Bronchial epithelial cell (primary cell): ENCODE measurements at regions not wholly inside any gene's neighbourhood (a gene's known extent, or its start where the extent isn't known, plus 50 kb on each side); places are given as distances from the start of the nearest gene placed in this dataset.

Source experiments
- DNase-seq: peaks from one replicate; pipeline ENCODE4 v3.0.0-alpha.2; 2010; ENCODE audit warnings: low read depth
- FAIRE-seq: peaks from 2 replicates; lab custom pipeline; 2011; peaks lifted over from hg19 to GRCh38; lab: Jason Lieb, UNC
- H3K27me3 ChIP-seq: 2 replicates; pipeline ENCODE4 v1.5.1; 2011; ENCODE audit warnings: low read length; ENCODE audit not compliant: control insufficient read depth, insufficient read depth
- H3K36me3 ChIP-seq: 2 replicates; pipeline ENCODE4 v1.5.1; 2011; ENCODE audit warnings: low read length; ENCODE audit not compliant: control insufficient read depth, insufficient read depth
- H3K4me3 ChIP-seq: 2 replicates; pipeline ENCODE4 v1.5.1; 2011; ENCODE audit warnings: mild to moderate bottlenecking, low read depth, low read length, control low read depth
- TF ChIP-seq, protein P1 (sequence below): IDR thresholded peaks from 2 replicates; pipeline ENCODE4 v1.5.1; 2011; ENCODE audit warnings: mild to moderate bottlenecking, moderate library complexity, low read length, control low read depth, inconsistent platforms; ENCODE audit not compliant: insufficient read depth, severe bottlenecking

- FAIRE-seq (no peak), DNase-seq (no peak)
- TF ChIP-seq, protein P1, sequence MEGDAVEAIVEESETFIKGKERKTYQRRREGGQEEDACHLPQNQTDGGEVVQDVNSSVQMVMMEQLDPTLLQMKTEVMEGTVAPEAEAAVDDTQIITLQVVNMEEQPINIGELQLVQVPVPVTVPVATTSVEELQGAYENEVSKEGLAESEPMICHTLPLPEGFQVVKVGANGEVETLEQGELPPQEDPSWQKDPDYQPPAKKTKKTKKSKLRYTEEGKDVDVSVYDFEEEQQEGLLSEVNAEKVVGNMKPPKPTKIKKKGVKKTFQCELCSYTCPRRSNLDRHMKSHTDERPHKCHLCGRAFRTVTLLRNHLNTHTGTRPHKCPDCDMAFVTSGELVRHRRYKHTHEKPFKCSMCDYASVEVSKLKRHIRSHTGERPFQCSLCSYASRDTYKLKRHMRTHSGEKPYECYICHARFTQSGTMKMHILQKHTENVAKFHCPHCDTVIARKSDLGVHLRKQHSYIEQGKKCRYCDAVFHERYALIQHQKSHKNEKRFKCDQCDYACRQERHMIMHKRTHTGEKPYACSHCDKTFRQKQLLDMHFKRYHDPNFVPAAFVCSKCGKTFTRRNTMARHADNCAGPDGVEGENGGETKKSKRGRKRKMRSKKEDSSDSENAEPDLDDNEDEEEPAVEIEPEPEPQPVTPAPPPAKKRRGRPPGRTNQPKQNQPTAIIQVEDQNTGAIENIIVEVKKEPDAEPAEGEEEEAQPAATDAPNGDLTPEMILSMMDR = no peak
- no peaks in the 10 kb centered on the region for H3K27me3 ChIP-seq
- H3K36me3 ChIP-seq = no peaks in the 10 kb centered on the region
- no peak overlapping the region for H3K4me3 ChIP-seq
These were observed 373.1 kb downstream of the TBX15 start for GRCh38 chr1:118615066-118615465.

DNA sequence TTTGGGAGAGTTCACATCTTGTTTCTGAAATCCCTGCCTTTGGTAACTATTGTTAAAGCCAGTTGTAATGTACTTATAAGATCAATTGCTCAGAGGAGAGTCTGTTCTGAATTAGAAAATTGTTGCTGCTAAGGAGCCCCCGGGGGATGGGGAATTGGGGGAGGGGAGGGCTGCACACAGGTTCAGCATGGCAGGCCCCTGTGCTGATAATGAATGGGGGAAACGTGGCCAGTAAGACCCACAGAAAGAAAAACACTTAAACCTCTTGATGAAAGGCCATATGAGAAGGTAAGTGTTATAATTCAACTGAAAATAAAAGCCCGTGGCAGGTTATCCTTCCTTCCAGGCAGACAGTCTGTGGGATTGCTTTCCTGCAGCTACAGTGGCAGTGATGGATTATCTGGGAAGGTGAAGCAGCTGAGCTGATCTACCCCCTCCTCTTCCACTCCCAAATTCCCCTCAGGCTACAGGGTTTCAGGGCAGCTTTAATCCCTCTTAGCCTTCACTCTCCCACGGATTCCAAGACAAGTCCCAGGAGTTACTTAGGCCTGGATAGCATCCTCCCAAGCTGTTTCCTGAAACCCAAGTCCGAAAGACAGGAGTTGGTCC is 398.8 kb downstream of the TBX15 start:
- TF ChIP-seq, protein P1 = no peak
- no peaks in the 10 kb centered on the region for H3K27me3 ChIP-seq
- no peak overlapping the region for H3K4me3 ChIP-seq
- DNase-seq (no peak), FAIRE-seq (no peak)
- H3K36me3 ChIP-seq = no peaks in the 10 kb centered on the region

DNA sequence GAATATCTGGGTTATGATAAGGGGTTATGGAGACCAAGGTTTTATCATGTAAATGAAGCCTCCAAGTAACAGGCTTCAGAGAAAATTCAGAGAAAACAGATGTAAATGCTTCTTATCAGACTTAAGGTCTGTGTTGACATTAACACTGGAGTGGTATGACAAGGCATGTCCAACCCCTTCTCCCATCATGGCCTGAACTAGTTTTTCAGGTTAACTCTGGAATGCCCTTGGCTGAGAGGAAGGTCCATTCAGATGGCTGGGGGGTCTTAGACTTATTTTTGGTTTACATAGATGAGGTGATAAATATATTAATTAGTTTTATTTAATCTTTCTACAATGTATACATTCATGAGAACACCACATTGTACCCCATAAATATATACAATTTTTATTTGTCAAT is 399.6 kb downstream of the TBX15 start:
- Histone ChIP-seq H3K27me3 (no peaks in the 10 kb centered on the region), H3K4me3 (no peak overlapping the region), H3K36me3 (no peaks in the 10 kb centered on the region)
- FAIRE-seq (no peak), DNase-seq (no peak)
- TF ChIP-seq, protein P1 = no peak

DNA sequence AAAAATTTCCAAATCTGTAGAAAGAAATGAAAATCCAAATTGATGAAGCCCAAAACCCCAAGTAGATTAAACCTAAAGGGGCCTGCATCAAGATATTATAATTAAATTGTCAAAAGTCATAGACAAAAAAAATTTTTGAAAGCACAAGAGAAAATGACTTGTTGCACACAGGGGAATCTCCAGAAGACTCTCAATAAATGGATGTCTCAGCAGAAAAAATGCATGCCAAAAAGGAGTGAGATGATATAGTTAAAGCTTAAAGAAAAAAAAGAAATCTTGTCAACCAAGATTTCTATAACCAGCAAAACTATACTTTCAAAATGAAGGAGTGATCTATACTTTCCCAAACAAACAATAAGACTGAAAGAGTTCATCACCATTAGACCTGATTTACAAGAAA is 393.2 kb upstream of the SPAG17 start:
- Histone ChIP-seq H3K4me3 (no peak overlapping the region), H3K36me3 (no peaks in the 10 kb centered on the region), H3K27me3 (no peaks in the 10 kb centered on the region)
- DNase-seq = no peak
- TF ChIP-seq, protein P1 = no peak
- FAIRE-seq = no peak

DNA sequence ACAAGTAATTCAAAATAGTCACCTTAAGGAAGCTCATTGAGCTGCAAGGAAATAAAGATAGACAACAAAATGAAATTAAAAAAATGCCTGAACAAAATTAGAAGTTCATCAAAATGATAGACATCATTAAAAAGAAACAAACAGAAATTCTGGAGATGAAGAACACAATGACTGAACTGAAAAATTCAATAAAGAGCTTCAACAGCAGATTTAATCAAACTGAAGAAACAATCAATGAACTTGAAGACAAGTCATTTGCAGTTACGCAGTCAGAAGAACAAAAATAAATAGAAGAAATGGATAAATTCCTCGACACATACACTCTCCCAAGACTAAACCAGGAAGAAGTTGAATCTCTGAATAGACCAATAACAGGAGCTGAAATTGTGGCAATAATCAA is 390.0 kb upstream of the SPAG17 start:
- H3K36me3 ChIP-seq = no peaks in the 10 kb centered on the region
- no peaks in the 10 kb centered on the region for H3K27me3 ChIP-seq
- no peak overlapping the region for H3K4me3 ChIP-seq
- TF ChIP-seq, protein P1 = no peak
- FAIRE-seq (no peak), DNase-seq (no peak)

DNA sequence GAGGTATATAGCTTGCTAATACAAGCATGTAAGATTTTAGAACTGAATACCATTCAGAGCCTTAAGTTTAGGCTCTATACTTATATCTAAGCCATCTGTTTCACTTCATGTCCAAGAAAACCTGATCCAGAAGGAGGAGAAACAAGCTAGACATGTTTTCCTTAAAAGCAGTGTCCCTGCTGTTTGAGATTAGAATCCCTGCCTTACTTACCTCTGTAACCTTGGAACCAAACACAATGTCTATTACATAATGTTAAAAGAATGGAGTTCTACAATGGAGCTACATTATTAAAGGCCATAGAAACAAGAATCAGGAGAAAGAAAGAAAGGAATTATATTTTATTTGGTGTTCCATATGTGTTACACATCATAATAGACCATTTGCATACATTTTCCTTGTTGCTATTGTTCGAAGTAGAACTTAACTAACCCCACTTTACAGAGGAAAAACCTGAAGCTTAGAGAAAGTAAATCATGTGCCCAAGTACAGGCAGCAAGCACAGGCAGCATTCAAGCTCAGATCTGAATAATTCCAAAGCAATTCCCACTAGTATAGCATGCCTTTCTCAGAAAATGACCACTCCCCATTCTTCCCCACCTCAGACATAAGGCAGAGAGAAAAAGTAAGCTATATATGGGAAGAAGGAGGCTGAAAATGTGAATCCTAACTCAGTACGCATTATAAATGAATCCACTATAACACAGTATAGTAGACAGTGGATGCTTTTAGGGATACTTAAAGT is 380.1 kb upstream of the SPAG17 start:
- TF ChIP-seq, protein P1 = no peak
- no peaks in the 10 kb centered on the region for H3K36me3 ChIP-seq
- no peaks in the 10 kb centered on the region for H3K27me3 ChIP-seq
- peak; percentile 13 for FAIRE-seq
- DNase-seq = no peak
- no peak overlapping the region for H3K4me3 ChIP-seq
